IMR-90 (cell line): ENCODE measurements at regions not wholly inside any gene's neighbourhood (a gene's known extent, or its start where the extent isn't known, plus 50 kb on each side); places are given as distances from the start of the nearest gene placed in this dataset.

Experiments used
- ATAC-seq: fragments of 200-7000 bp; cut with Tn5 transposase; 2 replicates; pipeline ENCODE4 v1.9.1; 2020; ENCODE audit warnings: low read depth, mild to moderate bottlenecking, moderate library complexity
- BruUV-seq: library from RNA; stranded (reverse); fragments of 400-500 nt; replicated peaks from 2 replicates; lab custom pipeline; 2021; lab: Mats Ljungman, UMichigan
- CTCF ChIA-PET: fragments of 300-600 bp; formaldehyde crosslinking; extraction: SDS; loops from one replicate; lab custom pipeline; 2021; ENCODE audit warnings: antibody characterized with exemption; lab: Yijun Ruan, JAX
- POLR2A ChIA-PET: fragments of 300-600 bp; sonication (Branson Sonifier 250); formaldehyde crosslinking; loops from one replicate; lab custom pipeline; 2022; ENCODE audit warnings: antibody characterized with exemption; ENCODE audit not compliant: unreplicated experiment; lab: Charles Lee
- DNase-seq: peaks from one replicate; pipeline ENCODE4 v3.0.0; 2013
- H2AFZ ChIP-seq: replicated peaks from 2 replicates; pipeline ENCODE3; 2013; ENCODE audit warnings: low read length, mild to moderate bottlenecking; ENCODE audit not compliant: poor library complexity
- H2AK5ac ChIP-seq: 2 replicates; pipeline ENCODE4 v1.6.1; 2013; ENCODE audit warnings: low read depth, low read length, inconsistent platforms
- H2AK9ac ChIP-seq: replicated peaks from 2 replicates; pipeline ENCODE3; 2013; ENCODE audit warnings: mild to moderate bottlenecking, low read depth, low read length, moderate library complexity; ENCODE audit not compliant: poor library complexity
- H2BK120ac ChIP-seq: 2 replicates; pipeline ENCODE4 v1.6.1; 2013; ENCODE audit warnings: low read depth, low read length, inconsistent platforms
- H2BK15ac ChIP-seq: 3 replicates; pipeline ENCODE4 v1.6.1; 2013; ENCODE audit warnings: low read depth, low read length, inconsistent platforms
- H2BK20ac ChIP-seq: 2 replicates; pipeline ENCODE4 v1.6.1; 2013; ENCODE audit warnings: low read depth, mild to moderate bottlenecking, inconsistent platforms, low read length, moderate library complexity
- H2BK5ac ChIP-seq: 2 replicates; pipeline ENCODE4 v1.6.1; 2013; ENCODE audit warnings: mild to moderate bottlenecking, low read depth, low read length, inconsistent platforms; ENCODE audit not compliant: poor library complexity, severe bottlenecking
- H3K14ac ChIP-seq: replicated peaks from 2 replicates; pipeline ENCODE4 v1.6.1; 2013; ENCODE audit warnings: low read depth, low read length, inconsistent platforms
- H3K18ac ChIP-seq: 2 replicates; pipeline ENCODE4 v1.6.1; 2013; ENCODE audit warnings: low read depth, low read length, control low read depth
- H3K23ac ChIP-seq: 2 replicates; pipeline ENCODE4 v1.6.1; 2013; ENCODE audit warnings: low read depth, low read length, inconsistent platforms
- H3K27ac ChIP-seq: 2 replicates; pipeline ENCODE4 v1.5.1; 2013; ENCODE audit warnings: mild to moderate bottlenecking, control low read depth, low read length; ENCODE audit not compliant: insufficient read depth
- H3K27me3 ChIP-seq: 2 replicates; pipeline ENCODE4 v1.6.1; 2013; ENCODE audit warnings: low read length; ENCODE audit not compliant: control insufficient read depth, insufficient read depth
- H3K36me3 ChIP-seq: 2 replicates; pipeline ENCODE4 v1.6.1; 2013; ENCODE audit warnings: low read length, mixed read lengths; ENCODE audit not compliant: control insufficient read depth, insufficient read depth
- H3K4ac ChIP-seq: 2 replicates; pipeline ENCODE4 v1.6.1; 2013; ENCODE audit warnings: low read depth, low read length, inconsistent platforms
- H3K4me1 ChIP-seq: 2 replicates; pipeline ENCODE4 v1.6.1; 2013; ENCODE audit warnings: low read length, mixed read lengths; ENCODE audit not compliant: control insufficient read depth, insufficient read depth
- H3K4me2 ChIP-seq: 2 replicates; pipeline ENCODE4 v1.6.1; 2013; ENCODE audit warnings: low read depth, mild to moderate bottlenecking, control low read depth, low read length, moderate library complexity
- H3K4me3 ChIP-seq: 2 replicates; pipeline ENCODE4 v1.5.1; 2013; ENCODE audit warnings: low read depth, mild to moderate bottlenecking, control low read depth, low read length, moderate library complexity; ENCODE audit not compliant: insufficient read depth
- H3K56ac ChIP-seq: 2 replicates; pipeline ENCODE4 v1.6.1; 2013; ENCODE audit warnings: low read length, inconsistent platforms; ENCODE audit not compliant: insufficient read depth; ENCODE audit errors: extremely low read depth
- H3K79me1 ChIP-seq, 2 experiments: 2 replicates each; pipeline ENCODE4 v1.6.1; 2013; ENCODE audit warnings: low read length in 2 of 2, inconsistent platforms in 1 of 2, low read depth in 1 of 2
- H3K9ac ChIP-seq: 2 replicates; pipeline ENCODE4 v1.6.1; 2013; ENCODE audit warnings: low read depth, low read length, control low read depth
- H3K9me1 ChIP-seq: 2 replicates; pipeline ENCODE4 v1.6.1; 2013; ENCODE audit warnings: low read length, inconsistent platforms; ENCODE audit not compliant: insufficient read depth
- H3K9me3 ChIP-seq: 2 replicates; pipeline ENCODE4 v1.6.1; 2013; ENCODE audit warnings: low read length; ENCODE audit not compliant: control insufficient read depth, insufficient read depth
- H4K20me1 ChIP-seq: 2 replicates; pipeline ENCODE4 v1.6.1; 2013; ENCODE audit warnings: low read length, inconsistent platforms; ENCODE audit not compliant: insufficient read depth
- H4K5ac ChIP-seq: 2 replicates; pipeline ENCODE4 v1.6.1; 2013; ENCODE audit warnings: mild to moderate bottlenecking, low read depth, low read length, control low read depth
- H4K8ac ChIP-seq, 2 experiments: 2 replicates each; pipeline ENCODE4 v1.6.1; 2013; ENCODE audit warnings: low read depth in 2 of 2, low read length in 2 of 2, control low read depth in 1 of 2, inconsistent platforms in 1 of 2
- H4K91ac ChIP-seq: 2 replicates; pipeline ENCODE4 v1.6.1; 2013; ENCODE audit warnings: low read depth, low read length, inconsistent platforms; ENCODE audit not compliant: insufficient read depth
- CEBPB ChIP-seq: IDR thresholded peaks from 2 replicates; pipeline ENCODE4 v1.6.1; 2012; ENCODE audit warnings: low read depth, low read length, improper control_type of control experiment
- CHD1 ChIP-seq: IDR thresholded peaks from 2 replicates; pipeline ENCODE4 v1.6.1; 2012; ENCODE audit warnings: low read depth, low read length, improper control_type of control experiment
- ELK1 ChIP-seq: fragments of 150-350 bp; IDR thresholded peaks from 2 replicates; pipeline ENCODE4 v1.6.1; 2016; ENCODE audit warnings: low read depth, mild to moderate bottlenecking, low read length, moderate library complexity, borderline replicate concordance
- FOS ChIP-seq: fragments of 150-350 bp; IDR thresholded peaks from 2 replicates; pipeline ENCODE4 v1.6.1; 2016; ENCODE audit warnings: low read depth, low read length
- MAFK ChIP-seq: IDR thresholded peaks from 2 replicates; pipeline ENCODE4 v1.6.1; 2012; ENCODE audit warnings: low read depth, low read length, improper control_type of control experiment
- MAZ ChIP-seq: IDR thresholded peaks from 2 replicates; pipeline ENCODE4 v1.6.1; 2012; ENCODE audit warnings: low read depth, mild to moderate bottlenecking, low read length, improper control_type of control experiment, moderate library complexity, borderline replicate concordance
- NFE2L2 ChIP-seq: fragments of 150-350 bp; IDR thresholded peaks from 2 replicates; pipeline ENCODE4 v1.6.1; 2016; ENCODE audit warnings: low read depth, mild to moderate bottlenecking, low read length
- RAD21 ChIP-seq: IDR thresholded peaks from 2 replicates; pipeline ENCODE4 v1.6.1; 2012; ENCODE audit warnings: low read length, improper control_type of control experiment
- RCOR1 ChIP-seq: IDR thresholded peaks from 2 replicates; pipeline ENCODE4 v1.6.1; 2012; ENCODE audit warnings: mild to moderate bottlenecking, low read length, improper control_type of control experiment; ENCODE audit not compliant: insufficient replicate concordance
- RFX5 ChIP-seq: IDR thresholded peaks from 2 replicates; pipeline ENCODE4 v1.8.0; 2012; ENCODE audit warnings: low read depth, mild to moderate bottlenecking, low read length, moderate library complexity
- SMC3 ChIP-seq: fragments of 150-350 bp; IDR thresholded peaks from 2 replicates; pipeline ENCODE4 v1.6.1; 2016; ENCODE audit warnings: low read depth, mild to moderate bottlenecking, antibody characterized with exemption, low read length, moderate library complexity
- USF2 ChIP-seq: fragments of 150-350 bp; IDR thresholded peaks from 2 replicates; pipeline ENCODE4 v1.6.1; 2017; ENCODE audit warnings: mild to moderate bottlenecking, antibody characterized with exemption, low read length, low read depth
- dilution Hi-C: fragments of 300-500 bp; cut with HindIII; formaldehyde crosslinking; loops from one replicate; pipeline ENCODE4 v1.14.3; 2018; ENCODE audit warnings: low sequenced_read_pairs; ENCODE audit not compliant: unreplicated experiment
- in situ Hi-C: fragments of 300-500 bp; cut with MboI; formaldehyde crosslinking; loops from 3 replicates; pipeline ENCODE4 v1.14.3; 2019; ENCODE audit warnings: low sequenced_read_pairs, inconsistent platforms, mixed read lengths
- intact Hi-C: fragments of 100-400 bp; cut with micrococcal nuclease; formaldehyde crosslinking; loops from 2 replicates; pipeline ENCODE4 v1.10.0; 2022

DNA sequence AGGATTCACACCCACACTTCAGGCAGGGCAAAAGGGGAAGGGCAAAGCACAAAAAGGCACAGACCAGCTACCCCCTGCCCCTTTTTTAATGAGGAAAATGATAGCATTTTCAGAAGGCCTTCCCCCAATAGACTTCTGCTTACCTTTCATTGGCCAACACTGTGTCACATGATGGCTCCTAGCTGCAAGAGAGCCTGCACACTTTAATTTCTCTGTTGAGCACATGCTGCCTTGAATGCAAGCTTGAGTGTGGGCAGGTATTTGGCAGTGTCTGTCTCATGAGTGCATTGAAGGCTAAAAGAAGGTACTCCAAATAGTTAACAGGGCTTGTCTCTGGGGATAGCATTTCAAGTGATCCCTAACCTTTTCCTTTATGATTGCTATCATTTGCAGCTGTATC lies 175.4 kb upstream of the NFE2L3 start:
- no peak for DNase-seq
- Histone ChIP-seq H4K5ac (no peak overlapping the region), H3K27me3 (no peaks in the 10 kb centered on the region), H2BK15ac (no peak overlapping the region), H3K27ac (no peak overlapping the region), H4K91ac (no peak overlapping the region), H3K4me3 (no peak overlapping the region), H3K4ac (no peak overlapping the region), H3K9ac (no peak overlapping the region), H3K18ac (no peak overlapping the region), H2BK120ac (no peak overlapping the region), H4K8ac (no peak overlapping the region), H2AFZ (no peak overlapping the region), H3K79me1 (no peaks in the 10 kb centered on the region), H3K56ac (no peak overlapping the region), H3K9me3 (peaks cover 2% of the 10 kb centered on the region; the same call in 1 of the 2 replicates), H3K9me1 (no peaks in the 10 kb centered on the region), H3K23ac (no peak overlapping the region), H3K36me3 (no peaks in the 10 kb centered on the region), H3K4me1 (no peaks in the 10 kb centered on the region), H2AK9ac (no peak overlapping the region), H2BK5ac (no peak overlapping the region), H3K14ac (no peak overlapping the region), H4K20me1 (no peaks in the 10 kb centered on the region), H3K4me2 (no peak overlapping the region), H2AK5ac (no peak overlapping the region), H2BK20ac (no peak overlapping the region)
- POLR2A ChIA-PET: no interaction called here
- no peak for TF ChIP-seq RCOR1
- no peak for TF ChIP-seq CHD1
- no peak for TF ChIP-seq NFE2L2
- no peak for TF ChIP-seq USF2
- no peak for TF ChIP-seq FOS
- no peak for TF ChIP-seq RAD21
- no peak for TF ChIP-seq ELK1
- no peak for TF ChIP-seq CEBPB
- TF ChIP-seq MAFK: no peak
- no peak for TF ChIP-seq RFX5
- no peak for TF ChIP-seq MAZ
- TF ChIP-seq SMC3: no peak
- intact Hi-C loops (no loop called here), in situ Hi-C loops (no loop called here), dilution Hi-C loops (no loop called here)
- CTCF ChIA-PET: no interaction called here
- BruUV-seq: no TSS peak
- no peak for ATAC-seq
